ENCODE measurements at regions not wholly inside any gene's neighbourhood (a gene's known extent, or its start where the extent isn't known, plus 50 kb on each side); places are given as distances from the start of the nearest gene placed in this dataset.
A peak's percentile ranks its signal among the peaks of the same experiment; 100 is the strongest.

- 78% methylated on average over 9 of the region's 9 CpGs for WGBS
- Histone ChIP-seq H3K4me3 (ENCODE audit: low read length) (no peak overlapping the region), H3K4me1 (ENCODE audit: insufficient read depth, low read length) (peaks cover 31% of the 10 kb centered on the region), H3K9me3 (ENCODE audit: insufficient read depth, low read depth, low read length) (no peaks in the 10 kb centered on the region), H3K36me3 (ENCODE audit: insufficient read depth, low read length) (no peaks in the 10 kb centered on the region), H3K27ac (ENCODE audit: low read depth, low read length) (no peak overlapping the region), H3K27me3 (ENCODE audit: insufficient read depth, low read length) (peaks cover 57% of the 10 kb centered on the region), H3K9ac (ENCODE audit: low read depth, low read length) (no peak overlapping the region)
These were observed 135.6 kb downstream of the C9orf50 start for GRCh38 chr9:129485145-129485774.

GRCh38 chr9:129484352-129485000, 136.4 kb downstream of the C9orf50 start:
- WGBS, result 92% methylated on average over 11 of the region's 11 CpGs
- no peak overlapping the region for H3K27ac ChIP-seq (ENCODE audit: low read depth, low read length)
- H3K9ac ChIP-seq (ENCODE audit: low read depth, low read length), result no peak overlapping the region

GRCh38 chr9:129483415-129484351, 137.2 kb downstream of the C9orf50 start:
- Histone ChIP-seq H3K9ac (ENCODE audit: low read depth, low read length) (peak overlapping the region; percentile 59; the same call in 1 of the 2 replicates), H3K27ac (ENCODE audit: low read depth, low read length) (peak overlapping the region; percentile 63), H3K9me3 (ENCODE audit: insufficient read depth, low read depth, low read length) (no peaks in the 10 kb centered on the region), H3K4me3 (ENCODE audit: low read length) (peak overlapping the region; percentile 54), H3K4me1 (ENCODE audit: insufficient read depth, low read length) (peaks cover 17% of the 10 kb centered on the region), H3K36me3 (ENCODE audit: insufficient read depth, low read length) (no peaks in the 10 kb centered on the region), H3K27me3 (ENCODE audit: insufficient read depth, low read length) (peaks cover 46% of the 10 kb centered on the region)
- WGBS, result 31% methylated on average over 34 of the region's 34 CpGs

More at GRCh38 chr9:129484352-129485000, 136.4 kb downstream of the C9orf50 start:
- Histone ChIP-seq H3K36me3 (ENCODE audit: insufficient read depth, low read length) (no peaks in the 10 kb centered on the region), H3K4me3 (ENCODE audit: low read length) (no peak overlapping the region), H3K4me1 (ENCODE audit: insufficient read depth, low read length) (peaks cover 24% of the 10 kb centered on the region), H3K9me3 (ENCODE audit: insufficient read depth, low read depth, low read length) (no peaks in the 10 kb centered on the region), H3K27me3 (ENCODE audit: insufficient read depth, low read length) (peaks cover 52% of the 10 kb centered on the region)

GRCh38 chr9:129482521-129483414, 138.1 kb downstream of the C9orf50 start:
- Histone ChIP-seq H3K27me3 (ENCODE audit: insufficient read depth, low read length) (peaks cover 40% of the 10 kb centered on the region), H3K9ac (ENCODE audit: low read depth, low read length) (peak overlapping the region; percentile 59; the same call in 1 of the 2 replicates)
- WGBS, result 1% methylated on average over 88 of the region's 93 CpGs

GRCh38 chr9:129481810-129482511, 138.9 kb downstream of the C9orf50 start:
- H3K9ac ChIP-seq (ENCODE audit: low read depth, low read length), result peak overlapping the region; percentile 40; the same call in 1 of the 2 replicates

More at GRCh38 chr9:129482521-129483414, 138.1 kb downstream of the C9orf50 start:
- peaks cover 16% of the 10 kb centered on the region; the same call in 1 of the 2 replicates for H3K4me1 ChIP-seq (ENCODE audit: insufficient read depth, low read length)
- H3K9me3 ChIP-seq (ENCODE audit: insufficient read depth, low read depth, low read length), result no peaks in the 10 kb centered on the region
- peak overlapping the region; percentile 54 for H3K4me3 ChIP-seq (ENCODE audit: low read length)
- H3K27ac ChIP-seq (ENCODE audit: low read depth, low read length), result peak overlapping the region; percentile 84
- H3K36me3 ChIP-seq (ENCODE audit: insufficient read depth, low read length), result no peaks in the 10 kb centered on the region

GRCh38 chr9:129481424-129481809, 139.5 kb downstream of the C9orf50 start:
- H3K9me3 ChIP-seq (ENCODE audit: insufficient read depth, low read depth, low read length), result no peaks in the 10 kb centered on the region
- H3K27me3 ChIP-seq (ENCODE audit: insufficient read depth, low read length), result peaks cover 32% of the 10 kb centered on the region
- H3K4me3 ChIP-seq (ENCODE audit: low read length), result no peak overlapping the region
- peaks cover 14% of the 10 kb centered on the region; the same call in 1 of the 2 replicates for H3K4me1 ChIP-seq (ENCODE audit: insufficient read depth, low read length)
- H3K9ac ChIP-seq (ENCODE audit: low read depth, low read length), result no peak overlapping the region
- no peak overlapping the region for H3K27ac ChIP-seq (ENCODE audit: low read depth, low read length)
- WGBS, result 81% methylated on average over 9 of the region's 9 CpGs
- no peaks in the 10 kb centered on the region for H3K36me3 ChIP-seq (ENCODE audit: insufficient read depth, low read length)

More at GRCh38 chr9:129481810-129482511, 138.9 kb downstream of the C9orf50 start:
- Histone ChIP-seq H3K36me3 (ENCODE audit: insufficient read depth, low read length) (no peaks in the 10 kb centered on the region), H3K27ac (ENCODE audit: low read depth, low read length) (peak overlapping the region; percentile 84), H3K27me3 (ENCODE audit: insufficient read depth, low read length) (peaks cover 32% of the 10 kb centered on the region), H3K4me3 (ENCODE audit: low read length) (peak overlapping the region; percentile 46), H3K9me3 (ENCODE audit: insufficient read depth, low read depth, low read length) (no peaks in the 10 kb centered on the region), H3K4me1 (ENCODE audit: insufficient read depth, low read length) (peaks cover 16% of the 10 kb centered on the region; the same call in 1 of the 2 replicates)
- 11% methylated on average over 47 of the region's 55 CpGs for WGBS

- no peak overlapping the region for H3K27ac ChIP-seq (ENCODE audit: low read depth, low read length)
- no peak overlapping the region for H3K4me3 ChIP-seq (ENCODE audit: low read length)
- H3K36me3 ChIP-seq (ENCODE audit: insufficient read depth, low read length), result no peaks in the 10 kb centered on the region
- peaks cover 32% of the 10 kb centered on the region for H3K27me3 ChIP-seq (ENCODE audit: insufficient read depth, low read length)
- no peak overlapping the region for H3K9ac ChIP-seq (ENCODE audit: low read depth, low read length)
- H3K4me1 ChIP-seq (ENCODE audit: insufficient read depth, low read length), result peaks cover 7% of the 10 kb centered on the region; the same call in 1 of the 2 replicates
- 86% methylated on average over 1 of the region's 1 CpG for WGBS
- no peaks in the 10 kb centered on the region for H3K9me3 ChIP-seq (ENCODE audit: insufficient read depth, low read depth, low read length)
These were observed 140.2 kb downstream of the C9orf50 start for GRCh38 chr9:129480745-129481144.

GRCh38 chr9:129480227-129480626, 140.7 kb downstream of the C9orf50 start:
- Histone ChIP-seq H3K36me3 (ENCODE audit: insufficient read depth, low read length) (no peaks in the 10 kb centered on the region), H3K9ac (ENCODE audit: low read depth, low read length) (no peak overlapping the region), H3K9me3 (ENCODE audit: insufficient read depth, low read depth, low read length) (no peaks in the 10 kb centered on the region), H3K4me1 (ENCODE audit: insufficient read depth, low read length) (peaks cover 7% of the 10 kb centered on the region; the same call in 1 of the 2 replicates), H3K27me3 (ENCODE audit: insufficient read depth, low read length) (peaks cover 32% of the 10 kb centered on the region), H3K4me3 (ENCODE audit: low read length) (no peak overlapping the region), H3K27ac (ENCODE audit: low read depth, low read length) (no peak overlapping the region)
- WGBS, result 83% methylated on average over 12 of the region's 12 CpGs

GRCh38 chr9:129479631-129480011, 141.3 kb downstream of the C9orf50 start:
- Histone ChIP-seq H3K4me1 (ENCODE audit: insufficient read depth, low read length) (peaks cover 7% of the 10 kb centered on the region; the same call in 1 of the 2 replicates), H3K27ac (ENCODE audit: low read depth, low read length) (no peak overlapping the region), H3K36me3 (ENCODE audit: insufficient read depth, low read length) (no peaks in the 10 kb centered on the region), H3K9ac (ENCODE audit: low read depth, low read length) (no peak overlapping the region), H3K9me3 (ENCODE audit: insufficient read depth, low read depth, low read length) (peaks cover 4% of the 10 kb centered on the region; the same call in 1 of the 2 replicates), H3K4me3 (ENCODE audit: low read length) (no peak overlapping the region), H3K27me3 (ENCODE audit: insufficient read depth, low read length) (peaks cover 29% of the 10 kb centered on the region)
- 83% methylated on average over 6 of the region's 7 CpGs for WGBS
